A673 (cell line): ENCODE measurements at regions not wholly inside any gene's neighbourhood (a gene's known extent, or its start where the extent isn't known, plus 50 kb on each side); places are given as distances from the start of the nearest gene placed in this dataset.

Source experiments
- EZH2 ChIP-seq: fragments of 200-600 bp; sonication (generic); IDR thresholded peaks from 2 replicates; pipeline ENCODE4 v1.6.1; 2017; ENCODE audit warnings: borderline replicate concordance, low read depth, mild to moderate bottlenecking, mixed read lengths, antibody characterized with exemption, low read length; ENCODE audit not compliant: poor library complexity, severe bottlenecking
- TF ChIP-seq, protein P1 (sequence below): fragments of 300-800, 200-600 bp; sonication (generic); conservative IDR thresholded peaks from 2 replicates; pipeline ENCODE4 v1.5.1; 2017; ENCODE audit warnings: low read depth, mild to moderate bottlenecking, antibody characterized with exemption, low read length, moderate library complexity, mixed read lengths

DNA sequence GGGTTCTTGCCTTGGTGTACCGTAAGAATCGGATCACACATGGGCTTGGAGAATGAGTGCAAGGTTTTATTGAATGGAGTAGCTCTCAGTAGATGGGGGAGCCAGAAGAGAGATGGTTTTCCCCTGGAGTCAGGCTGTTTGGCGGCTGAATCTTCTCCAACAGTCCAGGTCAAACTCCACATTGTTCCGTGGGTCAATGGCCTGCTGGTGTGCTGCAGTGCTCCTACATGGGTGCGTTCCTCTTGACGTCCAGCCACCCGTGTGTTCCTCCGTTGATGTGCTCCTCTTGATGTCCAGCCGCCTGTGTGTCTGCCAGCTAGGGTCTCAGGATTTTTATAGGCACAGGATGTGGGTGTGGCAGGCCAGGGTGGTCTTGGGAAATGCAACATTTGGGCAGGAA lies 69.3 kb upstream of the AGBL1 start:
- TF ChIP-seq, protein P1, sequence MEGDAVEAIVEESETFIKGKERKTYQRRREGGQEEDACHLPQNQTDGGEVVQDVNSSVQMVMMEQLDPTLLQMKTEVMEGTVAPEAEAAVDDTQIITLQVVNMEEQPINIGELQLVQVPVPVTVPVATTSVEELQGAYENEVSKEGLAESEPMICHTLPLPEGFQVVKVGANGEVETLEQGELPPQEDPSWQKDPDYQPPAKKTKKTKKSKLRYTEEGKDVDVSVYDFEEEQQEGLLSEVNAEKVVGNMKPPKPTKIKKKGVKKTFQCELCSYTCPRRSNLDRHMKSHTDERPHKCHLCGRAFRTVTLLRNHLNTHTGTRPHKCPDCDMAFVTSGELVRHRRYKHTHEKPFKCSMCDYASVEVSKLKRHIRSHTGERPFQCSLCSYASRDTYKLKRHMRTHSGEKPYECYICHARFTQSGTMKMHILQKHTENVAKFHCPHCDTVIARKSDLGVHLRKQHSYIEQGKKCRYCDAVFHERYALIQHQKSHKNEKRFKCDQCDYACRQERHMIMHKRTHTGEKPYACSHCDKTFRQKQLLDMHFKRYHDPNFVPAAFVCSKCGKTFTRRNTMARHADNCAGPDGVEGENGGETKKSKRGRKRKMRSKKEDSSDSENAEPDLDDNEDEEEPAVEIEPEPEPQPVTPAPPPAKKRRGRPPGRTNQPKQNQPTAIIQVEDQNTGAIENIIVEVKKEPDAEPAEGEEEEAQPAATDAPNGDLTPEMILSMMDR = no peak
- TF ChIP-seq EZH2 = no peak
